ENCODE measurements at regions not wholly inside any gene's neighbourhood (a gene's known extent, or its start where the extent isn't known, plus 50 kb on each side); places are given as distances from the start of the nearest gene placed in this dataset.

DNA sequence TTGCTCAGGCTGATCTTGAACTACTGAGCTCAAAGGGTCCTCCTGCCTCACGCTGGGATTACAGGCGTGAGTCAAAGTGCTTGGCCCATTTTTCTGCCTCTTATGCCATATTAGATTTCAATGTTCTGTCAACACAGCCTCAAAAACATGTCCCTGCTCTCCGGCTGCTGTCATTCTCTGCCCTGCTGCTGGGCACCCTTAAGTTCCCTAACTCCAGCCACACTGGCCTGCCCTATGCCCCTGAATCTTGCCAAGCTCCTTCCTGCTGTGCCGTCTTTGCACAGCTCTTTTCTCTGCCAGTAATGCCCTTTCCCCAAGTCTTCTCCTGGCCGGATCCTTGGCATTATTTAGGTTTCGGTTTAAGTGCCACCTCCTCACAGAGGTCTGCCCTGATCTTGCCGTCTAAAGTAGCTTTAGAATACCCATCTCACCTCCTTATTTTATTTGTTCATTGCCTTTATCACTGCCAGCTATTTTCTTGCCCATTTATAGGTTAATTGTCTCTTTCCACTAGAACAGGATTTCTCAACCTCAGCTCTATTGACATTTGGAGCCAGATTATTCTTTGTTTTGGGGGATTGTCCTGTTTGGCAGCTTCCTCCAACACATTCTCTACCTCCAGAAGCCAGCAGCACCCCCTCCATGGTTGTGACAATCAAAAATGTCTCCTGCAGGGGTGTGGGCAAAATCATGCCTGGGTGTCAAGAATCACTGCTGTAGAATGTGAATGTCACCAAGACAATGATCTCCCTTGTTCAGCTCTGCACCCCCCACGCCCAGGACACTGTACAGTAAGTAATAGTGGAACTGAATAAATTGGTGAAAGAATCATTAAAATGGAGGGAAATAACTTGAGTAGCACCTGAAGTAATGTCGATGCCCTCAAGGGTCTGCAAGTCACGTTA lies 168.2 kb downstream of the CYLD start:
- DNase-seq: no peak

DNA sequence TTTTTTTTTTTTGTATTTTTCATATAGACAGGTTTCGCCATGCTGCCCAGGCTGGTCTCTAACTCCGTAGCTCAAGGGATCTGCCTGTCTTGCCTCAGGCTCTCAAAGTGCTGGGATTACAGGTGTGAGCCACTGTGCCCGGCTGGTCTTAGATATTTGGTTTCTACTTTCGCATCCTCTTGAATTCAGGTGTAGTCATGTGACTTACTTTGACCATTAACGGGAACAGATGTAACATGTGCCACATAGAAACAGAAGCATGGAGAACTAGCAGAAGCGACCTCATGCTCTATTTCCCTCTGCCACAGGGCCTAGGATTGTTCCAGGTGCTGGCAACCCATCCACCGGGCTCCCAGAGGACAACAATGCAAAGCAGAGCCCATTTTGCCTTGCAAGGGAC lies 166.6 kb downstream of the CYLD start:
- no peak for DNase-seq

DNA sequence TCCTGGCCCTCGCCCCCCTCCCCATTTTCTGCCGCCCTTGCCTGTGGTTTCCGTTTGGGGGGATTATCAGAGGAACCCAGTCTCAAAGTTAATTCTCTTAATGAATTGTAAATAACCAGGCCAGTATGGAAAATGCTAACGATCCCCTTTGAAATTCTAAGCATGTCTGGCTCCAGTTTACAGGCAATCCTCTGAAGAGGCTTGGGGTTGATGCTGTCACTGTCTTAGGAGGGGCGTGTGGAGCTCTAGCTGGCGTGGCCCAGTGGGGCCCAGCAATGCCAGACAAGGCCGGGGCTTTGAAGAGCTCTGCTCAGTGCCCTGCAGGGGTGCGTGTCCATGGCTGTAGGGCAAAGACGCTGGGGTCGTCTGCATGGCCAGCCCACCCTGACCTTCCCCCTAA lies 164.6 kb downstream of the CYLD start:
- DNase-seq: no peak

DNA sequence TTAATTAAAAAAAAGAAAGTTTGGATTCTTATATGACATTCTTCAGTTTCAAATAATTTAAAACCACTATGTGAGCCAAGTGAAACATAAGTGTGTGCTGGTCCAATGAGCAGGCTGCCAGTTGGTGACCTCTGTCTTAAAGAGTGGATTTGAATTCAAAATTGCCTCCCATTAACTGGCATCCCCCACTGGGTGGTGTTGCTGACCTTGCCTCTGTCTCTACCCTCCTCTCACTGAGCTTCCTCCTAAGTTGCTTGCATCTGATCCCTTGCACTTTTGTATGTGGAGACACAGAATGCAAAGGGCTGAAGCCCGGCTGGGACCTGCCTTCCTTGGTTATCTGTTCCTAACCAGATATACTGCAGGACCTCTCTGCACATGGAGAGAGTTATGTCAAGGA lies 160.6 kb downstream of the CYLD start:
- no peak for DNase-seq

DNA sequence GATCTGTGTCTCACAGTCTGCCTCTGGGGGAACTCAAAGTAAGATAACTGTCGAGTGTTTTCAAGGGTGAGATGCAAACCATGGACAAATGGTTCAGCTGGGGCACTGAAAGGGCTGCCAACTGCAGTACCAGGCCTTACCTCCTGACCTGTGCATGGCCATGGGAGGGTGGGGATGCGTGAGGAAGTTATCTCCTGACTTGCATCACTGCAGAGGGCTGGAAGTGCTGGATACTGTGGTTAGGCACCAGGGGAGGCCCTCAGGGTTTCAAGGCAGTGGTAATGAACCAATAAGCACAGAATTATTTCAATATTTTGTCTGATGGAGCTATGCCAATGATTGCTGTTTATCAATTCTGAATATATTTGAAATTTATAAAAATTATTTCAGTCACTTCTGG lies 159.2 kb downstream of the CYLD start:
- DNase-seq: no peak

DNA sequence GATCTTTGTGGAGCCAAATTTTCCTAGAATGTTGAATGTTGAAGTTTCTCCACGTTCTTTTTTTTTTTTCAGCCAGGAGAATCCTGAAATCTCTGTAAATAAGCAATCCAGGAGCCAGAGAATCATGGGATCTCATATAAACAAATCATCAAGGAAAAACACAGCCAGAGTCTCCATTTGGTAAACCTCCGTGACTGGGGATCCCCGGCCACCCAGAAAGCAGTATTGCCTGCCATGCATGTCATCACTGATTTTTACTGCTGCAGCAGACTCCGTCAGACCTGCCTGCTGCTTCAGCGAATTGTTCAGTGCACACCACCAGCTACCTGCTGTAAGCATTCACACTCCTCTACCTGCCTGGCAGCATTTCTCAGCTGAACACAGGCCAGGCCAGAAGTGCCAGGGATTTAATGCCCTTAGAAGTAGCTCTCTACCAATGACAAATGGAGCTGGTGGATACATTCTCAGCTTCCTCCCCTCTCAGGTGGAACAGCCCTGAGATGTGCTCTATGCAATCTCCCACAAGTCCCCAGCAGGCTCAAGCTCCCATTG lies 158.6 kb downstream of the CYLD start:
- DNase-seq: peak; percentile 11

DNA sequence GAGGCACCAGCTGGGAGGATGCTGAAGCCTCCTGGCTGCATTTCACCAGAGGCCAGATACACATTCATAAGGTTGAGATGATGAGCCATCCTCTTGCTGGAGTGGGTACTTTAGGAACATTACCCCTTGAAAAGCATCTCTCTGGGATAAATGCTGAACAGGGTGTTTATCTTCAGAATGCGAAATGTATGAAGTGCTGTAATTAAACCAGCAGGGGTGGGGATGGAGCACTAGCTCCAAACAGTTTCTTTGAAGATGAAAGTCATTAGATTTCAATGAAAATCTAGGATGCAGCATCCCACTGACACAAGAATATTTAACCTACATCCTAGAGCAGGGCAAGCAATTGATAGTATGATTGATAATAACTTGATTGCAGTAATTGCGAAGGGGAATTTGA lies 158.1 kb downstream of the CYLD start:
- DNase-seq: no peak

DNA sequence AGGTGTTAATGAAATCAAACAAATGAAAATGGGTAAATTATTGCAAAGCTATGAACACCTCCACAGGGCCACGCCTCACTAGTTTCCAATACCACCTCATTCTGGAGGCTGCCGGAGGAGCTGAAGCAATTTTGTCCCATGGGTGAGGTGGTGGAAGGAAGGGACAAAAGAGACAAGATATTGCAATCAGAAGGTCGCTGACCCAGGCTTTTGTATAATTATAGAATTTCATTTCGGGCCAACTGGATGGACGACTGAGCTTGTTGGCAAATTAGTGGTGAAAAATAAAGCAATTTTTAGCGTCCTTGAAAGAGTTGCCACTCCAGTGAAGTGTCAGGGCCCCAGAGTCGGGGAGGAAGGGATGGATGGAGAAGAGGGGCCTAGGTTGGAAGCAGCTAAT lies 147.9 kb downstream of the CYLD start:
- DNase-seq: no peak

DNA sequence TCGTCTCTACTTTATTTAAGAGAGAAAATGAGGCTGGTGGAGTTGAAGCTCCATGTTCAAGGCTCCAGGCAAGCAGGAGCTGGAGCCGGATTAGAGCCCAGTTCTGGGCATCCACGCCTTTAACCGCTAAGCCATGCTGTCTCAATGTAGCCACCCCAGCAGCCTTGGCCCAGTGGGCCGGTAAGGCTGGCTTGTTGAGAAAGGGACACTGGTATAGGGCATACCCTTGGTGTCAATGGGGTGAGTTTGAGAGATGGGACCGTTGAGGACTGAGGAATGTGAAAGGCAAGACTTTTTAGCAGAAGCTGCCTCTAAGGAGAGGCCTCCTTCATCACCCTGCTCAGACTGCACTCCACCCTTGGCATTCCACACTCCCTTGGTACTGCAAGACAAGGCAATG lies 147.4 kb downstream of the CYLD start:
- no peak for DNase-seq

DNA sequence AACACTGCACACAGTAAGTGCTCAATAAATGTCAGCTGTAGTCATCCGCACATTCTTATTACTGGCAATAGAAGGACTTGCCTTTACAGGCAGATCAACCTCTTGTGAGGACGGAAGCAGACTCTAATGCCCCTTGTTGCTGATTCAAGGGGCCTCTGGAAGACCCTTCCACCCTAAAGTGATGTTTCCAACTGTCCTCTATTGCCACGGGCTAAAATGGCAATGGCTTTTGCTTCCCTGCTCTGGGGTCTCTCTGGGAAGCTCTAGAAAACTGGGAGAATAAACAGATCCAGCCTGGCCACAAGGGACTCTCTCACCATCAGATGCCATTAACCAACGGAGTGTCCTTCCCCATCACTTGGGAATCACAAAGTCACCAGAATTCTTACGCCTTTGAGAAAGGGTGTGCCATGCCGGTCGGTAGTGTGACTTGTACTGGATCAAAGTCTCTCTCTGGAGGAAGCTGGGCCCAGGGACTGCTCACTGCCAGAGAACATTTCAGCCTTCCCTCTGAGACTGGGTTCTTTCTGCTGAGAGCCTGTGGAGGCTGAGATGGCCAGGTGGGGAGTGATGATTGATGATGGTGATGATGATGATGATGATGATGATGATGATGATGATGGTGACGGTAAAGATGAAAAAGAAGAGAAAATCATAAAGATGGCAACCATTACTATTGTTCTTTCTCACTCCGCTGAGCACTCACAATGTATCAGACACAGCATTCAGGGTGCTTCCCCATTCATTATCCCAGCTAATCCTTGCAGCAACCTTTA lies 146.8 kb downstream of the CYLD start:
- no peak for DNase-seq

DNA sequence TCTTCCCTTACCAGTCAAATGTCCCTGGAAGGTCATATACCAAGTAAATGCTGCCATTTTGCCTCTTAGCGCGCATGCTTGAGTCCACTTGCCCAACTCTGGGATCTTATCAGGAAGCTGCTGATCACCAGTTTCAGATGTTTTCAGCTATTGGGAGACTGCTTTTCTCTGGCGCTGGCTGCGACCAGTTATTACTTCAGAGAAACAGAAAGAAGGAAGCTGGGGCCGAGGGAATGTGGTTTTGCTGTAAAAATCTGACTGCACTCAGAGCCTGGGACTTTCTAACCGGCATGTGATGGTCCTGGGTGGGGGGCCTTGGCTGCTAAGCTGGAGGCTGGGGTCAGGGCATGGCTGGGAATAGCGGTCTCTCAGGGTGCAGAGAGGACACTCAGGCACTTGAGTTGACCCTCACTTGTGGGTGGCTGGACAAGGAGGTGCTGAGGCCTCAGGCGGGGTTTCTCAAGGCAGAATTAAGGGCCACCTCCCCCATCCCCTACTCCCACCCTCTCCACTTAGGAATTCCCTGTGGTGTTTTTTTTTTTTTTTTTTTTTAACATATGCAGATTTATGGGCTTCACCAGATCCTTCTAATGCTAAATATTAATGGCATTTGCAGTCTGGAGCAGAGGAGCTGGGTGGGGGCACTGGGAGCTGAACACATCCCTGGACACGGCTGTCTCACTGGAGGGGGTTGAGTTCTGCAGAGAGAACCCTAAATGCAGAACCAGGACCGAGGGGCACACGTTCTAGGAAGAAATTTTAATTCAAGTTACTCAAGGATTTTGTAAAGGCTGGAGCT lies 145.8 kb downstream of the CYLD start:
- DNase-seq: no peak

DNA sequence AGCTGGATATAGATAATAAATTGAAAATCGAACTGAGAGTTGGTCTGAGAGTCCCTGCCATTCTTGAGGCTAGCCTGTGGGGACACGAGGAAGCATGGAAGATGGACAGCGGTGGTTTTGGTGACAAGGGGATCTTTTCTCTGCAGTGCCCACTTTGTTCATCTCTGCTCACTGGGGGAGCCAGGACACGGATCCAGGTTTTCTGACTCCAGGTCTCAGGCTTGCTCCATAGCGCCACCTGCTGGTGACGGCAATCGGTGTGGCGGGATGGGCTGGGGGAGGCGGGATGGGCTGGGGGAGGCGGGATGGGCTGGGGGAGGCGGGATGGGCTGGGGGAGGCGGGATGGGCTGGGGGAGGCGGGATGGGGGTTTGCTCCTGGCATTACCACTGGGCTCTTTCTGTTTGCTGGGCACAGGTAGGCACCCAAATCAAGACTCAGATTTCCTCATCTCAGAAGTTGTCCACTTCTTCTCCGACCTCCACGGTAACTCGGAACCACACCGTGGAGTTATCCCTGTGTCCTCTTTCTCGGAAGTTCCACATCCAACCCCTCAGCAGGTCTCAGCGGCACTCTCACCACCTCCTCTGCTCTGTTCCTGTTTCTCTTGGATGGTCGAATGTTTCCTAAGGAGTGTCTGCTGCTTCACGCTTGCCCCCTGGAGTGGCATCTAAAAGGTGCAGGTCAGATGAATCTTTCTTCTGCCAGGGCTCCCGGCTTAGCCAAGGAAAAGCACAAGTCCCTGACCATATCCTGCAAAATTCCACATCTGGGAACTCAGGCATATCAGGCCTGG lies 142.4 kb downstream of the CYLD start:
- no peak for DNase-seq

DNA sequence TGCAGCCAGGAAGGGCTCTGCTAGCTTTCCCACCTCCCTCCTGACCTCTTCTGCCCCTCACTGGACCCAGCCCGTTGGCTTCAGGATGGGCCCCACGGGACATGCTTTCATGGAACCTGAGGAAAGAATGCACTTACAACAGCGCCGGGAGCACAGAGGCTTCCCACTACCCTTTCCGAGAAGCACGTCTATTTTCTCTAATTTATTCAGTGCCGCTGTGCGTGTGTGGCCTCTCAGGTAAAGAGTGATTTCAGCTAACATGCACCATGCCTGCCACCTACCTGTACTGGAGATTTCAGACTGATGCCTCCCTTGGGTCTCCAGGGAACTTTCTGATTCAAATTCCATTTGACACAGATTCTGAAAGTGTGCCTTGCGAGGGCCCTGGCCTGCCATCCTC lies 140.1 kb downstream of the CYLD start:
- no peak for DNase-seq

DNA sequence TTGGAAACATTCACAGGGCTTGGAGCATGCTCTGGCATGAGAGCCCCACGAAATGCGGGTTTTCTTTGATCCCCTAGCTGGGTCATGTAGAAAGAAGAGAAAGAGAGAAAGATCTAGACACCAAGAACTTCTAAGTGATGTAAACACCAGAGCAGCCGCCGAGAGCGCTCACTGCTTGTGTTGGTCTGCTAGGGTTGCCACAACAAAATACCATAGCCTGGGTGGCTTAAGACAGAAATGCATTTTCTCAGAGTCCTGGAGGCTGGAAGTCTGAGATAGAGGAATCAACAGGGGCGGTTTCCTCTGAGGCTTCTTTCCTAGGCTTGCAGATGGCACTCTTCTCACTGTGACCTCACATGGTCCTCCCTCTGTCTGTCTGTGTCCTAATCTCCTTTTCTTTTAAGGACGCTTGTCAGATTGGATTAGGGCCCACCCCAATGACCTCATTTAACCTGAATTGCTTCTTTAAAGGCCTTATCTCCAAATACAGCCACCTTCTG lies 139.5 kb downstream of the CYLD start:
- no peak for DNase-seq

DNA sequence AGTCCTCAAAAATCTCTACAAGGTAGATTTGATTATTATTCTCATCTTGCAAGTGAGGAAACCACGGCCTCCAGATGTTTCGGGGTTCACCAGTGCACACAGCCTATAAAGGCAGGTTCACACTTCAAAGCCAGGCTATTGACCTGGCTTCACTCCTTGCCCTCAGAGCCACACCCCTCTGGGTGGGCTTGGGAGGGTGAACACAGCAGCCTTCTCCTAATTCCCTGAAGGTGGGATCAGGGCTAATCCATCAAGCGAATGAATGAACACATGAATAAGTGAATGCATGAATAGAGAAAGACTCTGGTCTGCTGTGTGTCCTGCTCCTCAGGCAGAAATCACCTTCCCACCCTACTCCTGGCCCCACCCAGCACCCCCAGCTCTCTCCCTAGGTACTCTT lies 139.0 kb downstream of the CYLD start:
- no peak for DNase-seq

DNA sequence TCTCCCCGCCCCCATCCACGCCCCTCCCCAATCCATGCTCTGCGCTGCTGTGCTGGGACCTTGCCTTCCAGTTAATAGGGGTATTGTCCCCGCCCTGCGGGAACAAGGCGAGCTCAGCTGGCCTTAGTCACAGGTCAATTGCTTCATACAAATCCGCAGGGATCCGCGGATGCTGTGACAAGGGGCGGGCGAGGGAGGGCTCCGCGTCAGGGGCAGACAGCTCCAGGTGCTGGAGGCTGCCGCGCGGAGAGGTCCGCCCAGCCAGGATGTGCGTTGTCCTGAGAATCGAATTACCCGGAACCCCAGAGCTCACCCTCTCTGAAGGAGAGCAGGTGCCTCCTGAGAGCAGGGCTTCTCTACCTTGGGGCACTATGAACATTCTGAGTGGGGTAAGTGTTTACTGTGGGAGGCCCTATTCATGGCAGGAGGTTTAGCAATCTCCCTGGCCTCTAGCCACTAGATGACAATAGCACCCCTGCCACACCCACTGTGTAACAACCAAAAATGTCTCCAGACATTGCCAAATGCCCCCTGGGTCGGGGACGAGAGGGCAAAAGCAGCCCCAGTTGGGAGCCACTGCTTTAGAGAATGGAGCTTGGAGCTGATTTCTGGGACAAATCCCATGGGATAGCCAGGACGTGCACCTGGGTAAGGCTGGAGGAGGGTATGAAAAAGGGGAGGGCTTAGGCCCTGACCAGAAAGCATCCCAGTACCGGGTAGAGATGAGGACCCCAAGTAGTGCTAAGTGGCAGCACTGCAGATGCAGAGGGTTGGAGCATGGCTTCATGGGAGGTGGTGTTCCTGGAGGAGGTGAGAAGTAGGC lies 138.2 kb downstream of the CYLD start:
- peak; percentile 11 for DNase-seq

DNA sequence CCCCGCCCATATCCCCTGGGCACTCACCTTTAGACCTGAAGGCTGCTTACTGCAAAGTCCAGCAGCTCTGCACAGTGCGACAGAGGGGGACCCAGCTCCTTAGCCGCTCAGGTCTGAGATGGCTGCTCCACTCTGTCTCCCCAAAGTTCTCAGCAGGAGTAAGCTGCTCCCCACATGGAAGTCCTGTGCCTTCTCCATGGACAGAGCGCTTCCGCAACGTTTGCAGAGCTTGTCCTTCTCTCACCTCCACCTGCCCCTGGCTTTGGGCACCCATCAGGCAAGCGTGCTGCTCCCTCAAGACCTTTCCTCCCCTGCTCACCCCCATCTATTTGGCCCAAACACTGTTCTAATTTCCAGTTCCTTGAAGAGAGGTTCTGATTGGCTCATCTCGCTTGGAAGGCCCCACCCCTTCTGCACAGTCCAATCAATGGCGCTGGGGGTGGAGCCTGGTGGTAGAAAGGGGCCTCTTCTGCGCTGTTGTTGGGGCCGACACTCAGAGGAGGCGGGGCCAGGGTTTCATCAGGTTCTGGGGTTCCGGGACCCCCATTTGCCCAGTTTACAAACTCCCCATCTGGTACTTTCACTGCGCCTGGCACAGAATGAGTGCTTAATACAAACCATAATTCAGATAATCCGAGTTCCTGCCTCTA lies 137.2 kb downstream of the CYLD start:
- no peak for DNase-seq

DNA sequence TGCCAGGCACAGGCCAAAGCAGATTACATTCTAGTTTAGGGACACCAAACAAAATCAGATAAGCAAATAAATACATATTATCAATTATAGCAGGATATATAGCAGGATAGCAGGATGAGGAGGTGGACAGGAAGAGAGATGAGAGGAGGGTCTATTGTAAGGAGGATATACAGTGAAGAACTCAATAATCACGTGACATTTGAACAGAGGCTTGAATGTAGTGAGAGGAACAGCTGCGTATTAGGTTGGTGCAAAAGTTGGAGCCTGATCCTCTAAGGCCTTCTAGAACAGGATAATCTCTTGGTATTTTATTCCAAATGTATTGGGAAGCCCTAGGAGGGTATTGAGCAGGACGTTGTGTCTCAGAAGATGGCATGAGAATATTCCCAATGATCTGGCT lies 136.7 kb downstream of the CYLD start:
- no peak for DNase-seq

DNA sequence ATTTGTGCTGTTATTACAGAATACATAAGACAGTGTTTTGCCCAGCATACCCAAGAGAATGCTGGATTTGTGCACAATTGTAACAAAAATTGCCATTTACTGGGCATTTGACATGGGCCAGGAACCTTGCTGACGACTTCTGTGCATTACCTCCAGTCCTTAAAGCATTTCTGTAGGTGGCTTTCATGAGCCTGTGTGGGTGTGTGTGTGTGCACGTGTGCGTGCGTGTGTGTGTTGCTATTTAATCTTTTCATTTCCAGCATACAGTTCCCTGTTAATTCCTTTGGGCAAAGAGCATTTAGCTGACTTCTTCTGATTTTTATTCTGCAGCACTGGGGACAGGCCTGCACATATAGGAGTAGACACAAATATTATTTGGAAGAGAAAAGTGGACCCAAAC lies 134.4 kb downstream of the CYLD start:
- no peak for DNase-seq

DNA sequence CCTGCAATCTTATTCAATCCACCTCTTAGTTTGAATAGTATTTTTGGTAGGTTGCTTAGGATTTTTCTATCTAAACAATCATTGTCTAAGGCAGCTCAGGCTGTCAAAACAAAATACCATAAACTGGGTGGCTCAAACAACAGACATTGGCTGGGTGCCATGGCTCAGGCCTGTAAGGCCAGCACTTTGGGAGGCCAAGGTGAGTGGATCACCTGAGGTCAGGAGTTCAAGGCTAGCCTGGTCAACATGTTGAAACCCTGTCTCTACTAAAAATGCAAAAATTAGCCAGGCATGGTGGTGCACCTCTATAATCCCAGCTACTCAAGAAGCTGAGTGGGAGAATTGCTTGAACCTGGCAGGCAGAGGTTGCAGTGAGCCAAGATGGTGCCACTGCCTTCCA lies 126.7 kb downstream of the CYLD start:
- no peak for DNase-seq

DNA sequence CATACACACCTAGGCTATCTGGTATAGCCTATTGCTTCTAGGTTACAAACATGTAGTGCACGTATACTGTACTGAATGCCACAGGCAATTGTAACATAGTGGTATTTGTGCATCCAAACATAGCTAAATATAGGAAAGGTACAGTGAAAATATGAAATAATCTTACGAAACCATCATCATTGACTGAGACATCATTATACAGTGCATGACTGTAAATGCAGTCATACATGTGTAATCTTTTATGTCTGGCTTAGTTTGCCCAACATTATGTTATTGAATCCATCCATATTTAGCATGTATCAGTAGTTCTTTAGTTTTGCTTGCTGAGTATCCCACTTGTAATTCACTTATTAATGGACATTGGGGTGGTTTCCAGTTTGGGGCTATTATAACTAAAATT lies 124.9 kb downstream of the CYLD start:
- DNase-seq: no peak
